Right lobe of liver (tissue), 4 donors: ENCODE measurements at regions not wholly inside any gene's neighbourhood (a gene's known extent, or its start where the extent isn't known, plus 50 kb on each side); places are given as distances from the start of the nearest gene placed in this dataset.

ENCODE experiments used
- CTCF ChIP-seq, 4 donors: fragments of 200-600 bp in 3 of 4; fragments of 450-650 bp in 1 of 4; IDR thresholded peaks; one replicate each; pipeline versions ENCODE4 v1.5.1 to v1.8.0; 2016 to 2022; ENCODE audit warnings: antibody characterized with exemption in 4 of 4, mild to moderate bottlenecking in 2 of 4
- POLR2A ChIP-seq: fragments of 450-650 bp; IDR thresholded peaks from one replicate; pipeline ENCODE4 v1.6.1; 2017; ENCODE audit warnings: antibody characterized with exemption, mild to moderate bottlenecking
- donor health status: DM: no; HTN: no; CAD: no.
- donor health status: DM: no; HTN: no; CAD: no.
- donor health status: DM: no; HTN: yes; CAD: no.

DNA sequence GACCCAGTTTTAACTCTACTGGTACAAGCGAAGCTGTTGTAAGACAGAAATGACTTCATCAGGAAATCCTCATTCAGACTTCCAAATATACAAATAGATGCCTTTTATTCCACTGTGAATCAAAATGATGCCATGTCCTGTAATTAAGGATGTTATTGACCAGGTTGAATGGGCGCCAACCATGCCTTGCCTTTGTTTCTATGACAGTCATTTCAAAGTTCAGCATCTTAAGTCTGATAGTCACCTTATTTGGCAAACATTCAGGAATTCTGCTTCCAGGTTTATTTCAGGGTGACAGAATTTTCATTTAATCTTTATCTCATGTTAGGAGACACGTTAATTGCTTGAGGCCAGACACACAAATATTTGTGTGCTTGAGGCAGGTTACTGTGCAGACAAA, 592.8 kb upstream of the JAG1 start:
- TF ChIP-seq CTCF (IDR thresholded peaks at IDR 0.05): no peak
- no peak for TF ChIP-seq POLR2A
